ENCODE measurements at regions not wholly inside any gene's neighbourhood (a gene's known extent, or its start where the extent isn't known, plus 50 kb on each side); places are given as distances from the start of the nearest gene placed in this dataset.

GRCh38 chr18:66111018-66111417 lies 360.2 kb downstream of the CDH7 start:
- TF ChIP-seq CTCF (IDR thresholded peaks at IDR 0.05) (no peak), POLR2A (IDR thresholded peaks at IDR 0.05) (no peak)
